Natural killer cell treated with Interleukin-12 subunit alpha and Interleukin-12 subunit beta and Interleukin-15 and Interleukin-18, amount 100 ng/mL, for 72 hours (primary cell): ENCODE measurements at regions not wholly inside any gene's neighbourhood (a gene's known extent, or its start where the extent isn't known, plus 50 kb on each side); places are given as distances from the start of the nearest gene placed in this dataset.

Experiments used
- ATAC-seq, 2 donors: fragments of 150-1000 bp; cut with Tn5 transposase in 1 of 2; sonication (Bioruptor Pico), chemical (Tn5 transposase) in 1 of 2; 2 replicates each; pipeline ENCODE4 v1.10.0; 2021
- DNase-seq: peaks from one replicate; pipeline ENCODE4 v3.0.0; 2022; ENCODE audit warnings: low spot score
- H3K27ac Mint-ChIP-seq, 2 donors: 1 replicate in 1 of 2; 2 replicates in 1 of 2; pipeline ENCODE4 v1.8.0; 2022; ENCODE audit warnings: mixed read lengths in 2 of 2, mild to moderate bottlenecking in 1 of 2, moderate library complexity in 1 of 2
- H3K27me3 Mint-ChIP-seq, 2 donors: 1 replicate in 1 of 2; 2 replicates in 1 of 2; pipeline ENCODE4 v1.8.0; 2022; ENCODE audit warnings: mixed read lengths in 2 of 2
- H3K36me3 Mint-ChIP-seq: one replicate; pipeline ENCODE4 v1.8.0; 2022; ENCODE audit warnings: mixed read lengths
- H3K4me1 Mint-ChIP-seq, 2 donors: 1 replicate in 1 of 2; 2 replicates in 1 of 2; pipeline ENCODE4 v1.8.0; 2022; ENCODE audit warnings: low read depth in 2 of 2, mixed read lengths in 2 of 2, mild to moderate bottlenecking in 1 of 2
- H3K4me3 Mint-ChIP-seq: one replicate; pipeline ENCODE4 v1.8.0; 2022; ENCODE audit warnings: mixed read lengths
- H3K9me3 Mint-ChIP-seq: 2 replicates; pipeline ENCODE4 v1.8.0; 2022; ENCODE audit warnings: mixed read lengths

DNA sequence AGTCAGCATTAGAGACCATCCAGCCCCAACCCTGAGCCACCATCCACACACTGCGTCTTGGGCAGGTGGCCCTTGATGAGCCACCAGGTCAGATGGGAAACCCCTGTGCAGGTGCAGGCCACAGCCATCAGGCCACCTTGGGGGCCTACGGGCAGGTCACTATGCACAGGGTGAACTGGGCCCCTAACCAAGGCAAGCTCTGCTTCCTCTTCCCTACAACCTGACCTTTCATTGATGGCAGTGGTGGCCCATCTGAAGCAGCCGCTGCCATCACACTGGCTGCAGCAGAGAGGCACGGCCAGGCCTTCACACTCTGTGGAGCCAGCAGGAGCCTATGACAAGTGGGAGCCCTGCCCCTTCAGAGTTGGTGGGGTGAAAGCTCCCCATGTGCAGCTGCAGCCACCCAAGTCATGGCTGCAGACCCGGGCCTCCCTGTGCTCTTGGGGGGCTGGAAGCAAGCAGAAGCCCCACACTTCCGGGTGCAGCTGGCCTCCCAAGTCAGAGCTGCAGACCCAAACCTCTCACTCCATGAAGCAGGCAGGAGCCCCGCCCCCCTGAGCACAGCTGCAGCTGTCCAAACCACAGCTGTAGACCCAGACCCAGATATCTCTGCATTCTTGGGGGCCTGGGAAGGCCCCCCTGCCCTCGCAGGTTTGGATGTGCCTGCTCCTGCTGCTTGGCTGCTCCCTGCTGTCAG lies 681.5 kb downstream of the MATN1 start:
- Mint-ChIP-seq H3K4me3 (peak overlapping the region; percentile 33), H3K27ac (no peak overlapping the region), H3K4me1 (peaks cover 25 to 28% of the 10 kb centered on the region in 2 donors), H3K27me3 (peaks cover 0 to 8% of the 10 kb centered on the region in 2 donors), H3K9me3 (no peaks in the 10 kb centered on the region), H3K36me3 (no peaks in the 10 kb centered on the region)
- peak; percentile 42 for DNase-seq
- no peak for ATAC-seq

DNA sequence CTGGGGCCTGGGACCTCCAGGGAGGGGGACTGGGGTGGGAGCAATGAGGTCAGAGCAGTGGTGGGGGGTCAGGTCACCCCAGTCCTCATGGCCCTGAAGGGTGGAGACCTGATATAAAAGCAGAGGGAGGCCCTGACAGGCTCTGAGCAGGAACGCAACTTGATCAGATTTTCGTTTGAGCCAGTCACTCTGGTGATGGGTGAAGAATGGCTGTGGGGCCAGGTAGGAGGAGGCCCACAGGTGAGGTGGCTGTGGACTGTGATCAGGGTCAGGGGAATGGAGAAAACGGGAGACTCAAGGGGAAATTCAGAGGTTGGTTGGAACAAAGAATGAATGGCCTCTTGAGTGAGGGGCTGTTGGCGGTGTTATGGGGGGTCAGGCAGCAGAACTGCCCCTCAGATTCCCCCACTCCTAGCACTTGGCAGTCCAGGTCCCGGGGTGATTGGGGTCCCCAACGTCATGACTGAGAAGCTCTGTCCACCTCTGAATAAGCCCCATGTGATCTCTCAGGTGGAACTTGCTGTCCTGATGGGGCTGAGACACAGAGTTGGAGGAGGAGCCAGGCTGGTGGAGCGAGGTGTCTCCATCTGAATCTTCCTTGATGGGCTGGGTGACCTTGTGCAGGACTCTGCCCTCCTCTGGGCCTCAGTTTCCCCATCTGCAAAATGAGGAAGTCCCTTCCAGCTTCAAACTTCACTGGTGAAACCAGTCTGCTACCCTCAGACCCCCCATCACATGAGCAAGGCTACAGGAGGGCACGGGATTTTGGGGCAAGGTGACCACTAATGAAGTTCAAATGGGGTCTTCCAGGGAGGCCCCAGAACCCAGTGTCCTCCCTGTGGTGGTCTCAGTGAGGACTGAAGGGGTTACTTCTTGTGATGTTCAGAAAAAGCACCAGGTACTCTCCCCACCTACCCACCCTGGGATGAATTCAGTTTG lies 683.0 kb downstream of the MATN1 start:
- Mint-ChIP-seq H3K4me3 (no peak overlapping the region), H3K36me3 (no peaks in the 10 kb centered on the region), H3K4me1 (peaks cover 25 to 28% of the 10 kb centered on the region in 2 donors), H3K27ac (no peak overlapping the region), H3K9me3 (no peaks in the 10 kb centered on the region), H3K27me3 (peaks cover 0 to 8% of the 10 kb centered on the region in 2 donors)
- DNase-seq (no peak), ATAC-seq (no peak)

DNA sequence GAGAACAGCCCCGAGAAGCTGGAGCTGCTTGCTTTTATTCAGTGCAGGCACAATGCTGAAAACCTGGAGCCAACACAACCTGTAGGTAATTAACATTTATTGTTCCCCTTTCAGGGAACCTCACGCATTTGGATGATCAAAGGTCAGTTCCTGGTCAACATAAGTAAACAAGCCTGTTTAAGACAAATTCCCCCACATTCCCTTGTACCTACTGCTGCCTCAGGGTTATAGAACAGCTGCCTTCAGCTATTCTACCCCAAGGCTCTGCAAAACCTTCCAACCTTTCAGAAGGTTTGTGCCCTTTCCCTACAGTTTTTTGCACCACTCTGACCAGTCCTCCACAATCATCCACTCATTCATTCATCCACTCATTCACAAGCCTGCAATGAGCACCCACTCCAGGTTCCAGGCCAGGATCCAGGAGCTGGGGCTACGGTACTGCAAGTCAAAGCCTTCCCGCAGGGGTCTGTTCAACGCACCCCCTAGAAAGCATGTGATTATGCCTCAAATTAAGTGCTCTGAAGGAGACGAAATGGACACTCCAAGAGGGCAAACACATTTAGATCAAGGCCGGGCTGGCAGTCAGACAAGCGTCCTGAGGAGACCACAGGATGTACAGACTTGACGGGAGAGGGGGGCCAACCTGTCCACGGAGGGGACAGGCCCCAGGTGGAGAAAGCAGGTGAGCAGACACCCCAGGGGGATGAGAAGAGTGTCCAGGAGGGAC lies 683.9 kb downstream of the MATN1 start:
- Mint-ChIP-seq H3K36me3 (no peaks in the 10 kb centered on the region), H3K27me3 (peaks cover 0 to 4% of the 10 kb centered on the region in 2 donors), H3K4me3 (no peak overlapping the region), H3K27ac (no peak overlapping the region), H3K9me3 (no peaks in the 10 kb centered on the region), H3K4me1 (peaks cover 18 to 26% of the 10 kb centered on the region in 2 donors)
- ATAC-seq (no peak), DNase-seq (no peak)

DNA sequence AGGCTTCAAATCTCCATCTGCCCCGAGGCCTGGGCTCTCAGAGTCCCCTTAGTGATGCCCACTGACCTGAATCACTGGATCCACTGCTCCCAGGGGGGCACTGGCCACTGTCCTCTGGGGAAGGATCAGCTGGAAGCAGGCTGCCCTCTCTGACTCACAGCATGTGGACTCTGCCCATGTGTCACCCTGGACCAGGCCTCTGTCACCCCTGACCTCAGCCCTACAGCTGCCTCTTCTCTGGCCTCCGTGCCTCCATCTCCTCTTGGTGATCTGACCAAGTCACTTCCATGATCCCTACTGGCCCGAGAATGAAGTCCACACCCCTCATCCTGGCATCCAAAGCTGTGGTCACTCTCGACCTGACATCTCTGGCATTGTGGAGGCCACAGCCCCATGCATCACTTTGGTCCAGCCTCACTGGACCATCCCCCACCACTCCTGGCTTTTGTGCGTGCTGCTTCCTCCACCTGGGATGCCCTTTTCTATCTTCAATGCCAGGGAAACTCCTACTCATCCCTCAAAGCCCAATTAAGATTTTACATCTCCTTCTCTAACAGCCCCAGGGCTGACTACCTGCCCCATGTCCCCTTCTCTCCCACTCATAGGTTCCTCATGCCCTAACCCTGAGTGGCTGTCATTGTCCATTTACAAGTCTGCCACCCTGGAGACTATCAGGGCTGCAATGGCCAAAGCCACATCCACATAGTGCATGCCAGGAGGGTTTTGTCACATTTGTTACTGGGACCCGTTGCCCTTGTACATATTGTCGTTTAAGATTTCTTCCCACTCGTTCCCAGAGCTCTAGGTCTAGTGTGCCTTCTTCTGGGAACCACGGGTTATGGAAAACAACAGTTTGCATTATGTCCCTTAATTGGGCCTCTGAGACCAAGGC lies 685.0 kb downstream of the MATN1 start:
- Mint-ChIP-seq H3K27ac (no peak overlapping the region), H3K9me3 (no peaks in the 10 kb centered on the region)

DNA sequence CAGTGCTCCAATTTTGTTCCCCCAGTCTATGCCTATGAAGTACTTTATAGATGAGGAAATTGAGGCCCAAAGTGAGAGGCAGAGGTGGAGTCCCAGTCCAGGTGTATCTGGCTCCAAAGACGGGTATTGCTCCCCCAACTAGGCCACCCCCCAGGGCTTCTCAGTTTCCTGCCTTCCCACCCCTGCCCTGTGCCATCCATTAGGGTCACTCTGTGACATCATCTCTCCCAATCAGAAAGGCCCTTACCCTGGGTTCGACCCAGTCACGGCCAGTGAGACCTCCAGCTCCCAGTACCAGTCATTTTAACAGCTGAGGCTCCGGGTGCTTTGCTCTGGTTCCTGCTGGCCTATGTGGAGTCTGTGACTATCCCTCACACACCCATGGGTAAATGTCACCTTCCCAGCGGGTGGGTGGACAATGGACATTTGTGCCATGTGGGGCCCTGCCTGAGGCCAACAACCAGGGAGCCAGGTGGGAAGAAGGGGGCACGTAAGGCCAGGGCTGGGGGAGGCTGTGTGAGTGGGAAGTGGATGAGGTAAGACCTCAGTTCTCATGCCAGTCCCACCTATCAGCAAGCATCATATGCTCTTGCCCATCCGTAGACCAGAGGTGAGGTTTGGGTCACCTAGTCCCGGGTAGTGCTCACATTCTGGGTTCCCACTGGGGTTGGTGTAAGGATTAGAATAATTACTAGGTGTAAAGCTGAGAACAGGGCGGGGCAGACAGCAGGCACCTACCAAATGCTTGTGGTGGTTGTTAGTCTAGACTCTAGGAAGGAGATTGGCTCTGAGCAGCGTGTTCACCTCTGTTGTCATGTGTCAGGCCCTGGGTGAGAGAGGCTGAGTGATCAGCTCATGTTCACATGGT lies 685.9 kb downstream of the MATN1 start:
- Mint-ChIP-seq H3K4me1 (peaks cover 5 to 10% of the 10 kb centered on the region in 2 donors), H3K9me3 (no peaks in the 10 kb centered on the region), H3K27ac (no peak overlapping the region), H3K27me3 (peaks cover 9% of the 10 kb centered on the region in 2 donors), H3K36me3 (peaks cover 5% of the 10 kb centered on the region), H3K4me3 (no peak overlapping the region)
- DNase-seq: peak; percentile 54
- no peak for ATAC-seq

More for the DNA sequence above, 685.0 kb downstream of the MATN1 start:
- Mint-ChIP-seq H3K27me3 (peaks cover under 1 to 5% of the 10 kb centered on the region in 2 donors), H3K36me3 (no peaks in the 10 kb centered on the region), H3K4me1 (peaks cover 8 to 15% of the 10 kb centered on the region in 2 donors), H3K4me3 (no peak overlapping the region)
- no peak for ATAC-seq
- DNase-seq: peak; percentile 45

DNA sequence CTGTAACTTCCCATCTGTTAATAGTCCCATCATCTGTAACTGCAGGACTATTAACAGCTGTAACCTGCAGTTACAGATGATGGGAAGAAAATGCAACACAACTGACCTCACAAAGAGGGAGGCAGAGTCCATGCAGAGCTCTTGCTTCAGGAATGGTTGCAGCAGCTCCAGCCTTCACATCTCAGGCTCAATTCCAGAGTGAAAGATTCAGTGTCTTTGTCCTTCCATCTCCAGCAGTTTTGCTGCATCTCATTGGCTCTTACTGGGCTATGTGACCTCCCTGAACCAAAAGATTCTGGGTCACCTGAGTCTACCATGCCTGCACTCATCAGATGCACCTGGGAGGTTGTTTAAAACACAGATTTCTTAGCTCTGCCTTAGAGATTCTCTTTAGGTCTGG lies 686.7 kb downstream of the MATN1 start:
- H3K27me3 Mint-ChIP-seq: peaks cover 12 to 15% of the 10 kb centered on the region in 2 donors
- H3K4me3 Mint-ChIP-seq: no peak overlapping the region

DNA sequence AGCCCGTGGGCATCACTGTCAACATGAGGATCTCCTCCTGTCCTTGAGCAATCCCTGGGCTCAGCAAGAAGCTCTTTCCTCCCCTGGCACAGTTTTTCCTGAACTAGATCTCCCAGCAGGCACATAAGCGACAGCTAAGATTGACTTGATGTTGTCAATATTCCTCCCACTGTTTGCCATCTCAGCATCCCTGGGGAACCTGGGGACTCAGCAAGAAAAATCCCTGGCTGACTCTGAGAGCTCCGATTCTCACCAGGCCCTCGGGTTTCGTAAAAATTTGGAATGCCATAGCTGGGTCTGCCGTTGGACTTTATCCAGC lies 687.2 kb downstream of the MATN1 start:
- H3K4me1 Mint-ChIP-seq: peaks cover under 1 to 6% of the 10 kb centered on the region in 2 donors

More for the DNA sequence above, 686.7 kb downstream of the MATN1 start:
- Mint-ChIP-seq H3K4me1 (peaks cover 5 to 10% of the 10 kb centered on the region in 2 donors), H3K9me3 (peaks cover 2% of the 10 kb centered on the region), H3K36me3 (peaks cover 5% of the 10 kb centered on the region), H3K27ac (no peak overlapping the region)
- DNase-seq (no peak), ATAC-seq (no peak)

DNA sequence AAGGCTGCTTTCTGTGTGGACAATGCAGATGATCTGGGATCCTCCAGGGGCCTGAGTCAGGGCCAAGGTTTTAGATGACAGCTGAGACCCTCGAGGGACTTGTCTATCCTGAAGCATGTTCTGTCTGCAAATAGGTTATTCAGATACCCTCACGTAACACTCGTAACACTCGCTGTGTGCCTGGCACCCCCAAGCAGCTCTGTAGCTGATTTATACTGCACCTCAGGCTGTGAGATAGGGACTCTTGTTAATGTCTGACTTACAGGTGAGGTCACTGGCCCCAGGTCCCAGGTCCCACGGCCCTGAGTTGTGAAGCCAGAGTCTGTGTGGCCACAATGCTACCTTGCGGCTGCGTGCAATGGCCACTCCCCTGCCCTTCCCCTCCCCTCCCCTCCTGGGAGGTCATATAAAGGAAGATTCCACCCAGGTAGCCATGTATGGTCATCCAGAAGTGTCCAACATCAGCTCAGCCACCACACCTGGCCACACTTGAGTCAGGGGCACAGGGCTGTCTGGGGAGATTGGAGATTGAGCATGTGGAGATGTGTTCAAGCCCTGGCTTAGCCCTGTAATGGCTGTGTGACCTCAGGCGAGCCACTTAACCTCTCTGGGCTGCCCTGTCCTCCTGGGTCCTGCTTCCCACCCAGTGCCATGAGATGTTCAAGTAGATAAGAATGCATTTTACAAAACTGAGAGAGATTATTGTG lies 687.7 kb downstream of the MATN1 start:
- H3K9me3 Mint-ChIP-seq: peaks cover 2% of the 10 kb centered on the region
- peaks cover 0 to 3% of the 10 kb centered on the region in 2 donors for H3K4me1 Mint-ChIP-seq
- DNase-seq (peak; percentile 34), ATAC-seq (no peak)
- H3K27ac Mint-ChIP-seq: no peak overlapping the region
- no peak overlapping the region for H3K4me3 Mint-ChIP-seq
- peaks cover 12 to 20% of the 10 kb centered on the region in 2 donors for H3K27me3 Mint-ChIP-seq
- peaks cover 5% of the 10 kb centered on the region for H3K36me3 Mint-ChIP-seq

More for the DNA sequence above, 687.2 kb downstream of the MATN1 start:
- peaks cover 12 to 15% of the 10 kb centered on the region in 2 donors for H3K27me3 Mint-ChIP-seq
- ATAC-seq: no peak
- H3K27ac Mint-ChIP-seq: no peak overlapping the region
- peaks cover 5% of the 10 kb centered on the region for H3K36me3 Mint-ChIP-seq
- H3K4me3 Mint-ChIP-seq: no peak overlapping the region
- no peak for DNase-seq
- H3K9me3 Mint-ChIP-seq: peaks cover 2% of the 10 kb centered on the region

DNA sequence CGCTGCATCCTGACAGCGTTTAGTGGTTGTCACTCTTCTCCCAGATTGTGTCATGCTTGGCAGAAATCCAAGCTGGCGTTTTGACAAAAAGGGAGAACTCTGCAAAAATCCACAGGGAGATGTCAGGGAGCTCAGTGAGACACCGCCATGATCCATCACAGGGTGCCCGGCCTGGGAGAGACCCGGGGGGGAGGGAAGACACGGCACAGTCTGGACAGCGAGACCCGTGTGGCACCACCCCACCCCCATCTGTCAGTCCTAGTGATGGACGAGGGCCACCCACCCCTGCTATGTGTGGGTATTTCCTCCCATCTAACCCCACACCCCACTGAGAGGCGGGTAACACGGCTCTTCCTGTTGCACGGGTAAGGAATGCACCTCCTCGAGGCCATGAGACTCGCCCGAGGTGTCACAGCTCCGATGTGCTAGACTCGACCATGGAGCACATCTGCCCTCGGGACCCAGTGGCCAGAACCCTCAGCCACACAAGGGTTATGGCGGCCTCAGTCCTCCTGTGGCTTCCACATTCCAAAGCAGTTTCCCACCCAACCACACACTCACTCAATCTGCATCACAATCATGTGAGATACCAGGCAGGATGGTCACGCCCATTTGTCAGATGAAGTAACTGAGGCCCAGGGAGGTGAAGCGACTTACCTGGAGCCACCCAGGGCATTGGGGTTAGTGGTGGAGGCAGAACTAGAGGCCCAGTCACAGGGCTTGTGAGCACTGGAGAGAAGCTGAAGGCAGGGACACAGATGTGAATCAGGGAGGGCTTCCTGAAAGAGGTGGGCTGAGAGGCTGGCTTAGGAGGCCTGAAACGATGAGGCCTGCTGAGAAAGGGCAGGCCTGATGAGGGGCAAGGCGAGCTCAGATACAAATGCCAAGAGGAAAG lies 688.5 kb downstream of the MATN1 start:
- Mint-ChIP-seq H3K36me3 (peaks cover 5% of the 10 kb centered on the region), H3K9me3 (peaks cover 2% of the 10 kb centered on the region), H3K27ac (no peak overlapping the region), H3K27me3 (peaks cover 14 to 28% of the 10 kb centered on the region in 2 donors), H3K4me3 (no peak overlapping the region), H3K4me1 (peaks cover 0 to 3% of the 10 kb centered on the region in 2 donors)
- DNase-seq (peak; percentile 47), ATAC-seq (peak in 1 of 2 donors; percentile 31)

DNA sequence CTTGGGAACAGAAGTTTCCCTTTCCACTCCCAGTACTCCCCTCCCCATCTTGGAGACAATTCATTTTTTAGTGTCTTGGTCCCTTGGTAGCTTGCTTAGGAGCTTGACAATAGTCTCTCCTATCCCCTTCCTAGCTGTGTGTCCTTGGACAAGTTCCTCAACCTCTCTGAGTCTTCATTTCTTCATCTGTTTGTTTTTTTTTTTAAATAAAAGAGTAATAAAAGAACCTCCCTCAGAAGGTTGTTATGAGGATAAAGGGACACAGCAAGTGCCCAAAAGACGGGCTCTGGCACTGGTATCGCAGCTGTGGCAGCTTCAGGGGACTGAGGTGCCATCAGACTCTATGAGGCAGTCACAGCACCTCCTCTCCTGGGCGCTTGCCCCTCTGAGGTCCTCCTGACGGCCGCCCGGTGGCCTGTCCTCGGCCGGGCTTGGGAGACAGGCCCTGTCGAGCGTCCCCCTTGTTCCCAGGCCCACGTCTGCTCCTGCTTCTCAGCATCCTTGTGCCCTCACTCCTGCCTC lies 689.2 kb downstream of the MATN1 start:
- peaks cover 18 to 35% of the 10 kb centered on the region in 2 donors for H3K27me3 Mint-ChIP-seq
- H3K36me3 Mint-ChIP-seq: peaks cover 5% of the 10 kb centered on the region
- H3K9me3 Mint-ChIP-seq: peaks cover 2% of the 10 kb centered on the region
- H3K4me1 Mint-ChIP-seq: peaks cover 0 to 3% of the 10 kb centered on the region in 2 donors
- no peak for ATAC-seq
- H3K4me3 Mint-ChIP-seq: no peak overlapping the region
- H3K27ac Mint-ChIP-seq: no peak overlapping the region
- peak; percentile 44 for DNase-seq
